Stimulated activated CD4-positive, alpha-beta T cell treated with anti-CD3 and anti-CD28 coated beads, TNF-alpha, amount 100 ng/mL, for 48 hours (primary cell): ENCODE measurements at regions not wholly inside any gene's neighbourhood (a gene's known extent, or its start where the extent isn't known, plus 50 kb on each side); places are given as distances from the start of the nearest gene placed in this dataset.

Experiments
- DNase-seq, 3 donors: peaks; one replicate each; pipeline ENCODE4 v3.0.0-alpha.2; 2020; ENCODE audit warnings: low read depth in 3 of 3

- no peak for DNase-seq
Measured at GRCh38 chr1:56417646-56418045, 161.7 kb downstream of the PLPP3 start.

GRCh38 chr1:56416495-56416894 is 162.9 kb downstream of the PLPP3 start:
- DNase-seq: no peak

GRCh38 chr1:56415720-56416119 is 163.6 kb downstream of the PLPP3 start:
- DNase-seq: no peak

- DNase-seq: no peak
Measured at GRCh38 chr1:56415258-56415657, 164.1 kb downstream of the PLPP3 start.

- DNase-seq: no peak
Measured at GRCh38 chr1:56414728-56415224, 164.6 kb downstream of the PLPP3 start.

- DNase-seq: no peak
Measured at GRCh38 chr1:56413671-56414199, 165.6 kb downstream of the PLPP3 start.

GRCh38 chr1:56411484-56412180 is 167.7 kb downstream of the PLPP3 start:
- DNase-seq: no peak

- no peak for DNase-seq
Measured at GRCh38 chr1:56411021-56411420, 168.3 kb downstream of the PLPP3 start.

- DNase-seq: no peak
Measured at GRCh38 chr1:56410405-56410804, 169.0 kb downstream of the PLPP3 start.

GRCh38 chr1:56409112-56409691 is 170.2 kb downstream of the PLPP3 start:
- no peak for DNase-seq

- DNase-seq: no peak
Measured at GRCh38 chr1:56406821-56407220, 172.5 kb downstream of the PLPP3 start.

- no peak for DNase-seq
Measured at GRCh38 chr1:56404561-56405030, 174.8 kb downstream of the PLPP3 start.

GRCh38 chr1:56404066-56404465 is 175.3 kb downstream of the PLPP3 start:
- no peak for DNase-seq

GRCh38 chr1:56403321-56403720 is 176.0 kb downstream of the PLPP3 start:
- DNase-seq: no peak

- no peak for DNase-seq
Measured at GRCh38 chr1:56401191-56401590, 178.2 kb downstream of the PLPP3 start.

GRCh38 chr1:56400526-56400925 is 178.8 kb downstream of the PLPP3 start:
- no peak for DNase-seq

GRCh38 chr1:56399795-56400194 is 179.6 kb downstream of the PLPP3 start:
- no peak for DNase-seq

- DNase-seq: no peak
Measured at GRCh38 chr1:56399326-56399725, 180.0 kb downstream of the PLPP3 start.

GRCh38 chr1:56397811-56398231 is 181.5 kb downstream of the PLPP3 start:
- no peak for DNase-seq

GRCh38 chr1:56397409-56397808 is 182.0 kb downstream of the PLPP3 start:
- no peak for DNase-seq

GRCh38 chr1:56396581-56396980 is 182.8 kb downstream of the PLPP3 start:
- DNase-seq: no peak

GRCh38 chr1:56395776-56396175 is 183.6 kb downstream of the PLPP3 start:
- DNase-seq: no peak

- no peak for DNase-seq
Measured at GRCh38 chr1:56394298-56394697, 185.1 kb downstream of the PLPP3 start.
